H1 (cell line): ENCODE measurements at regions not wholly inside any gene's neighbourhood (a gene's known extent, or its start where the extent isn't known, plus 50 kb on each side); places are given as distances from the start of the nearest gene placed in this dataset.

Experiments
- ASH2L ChIP-seq: fragments of 200-600, 300-600 bp; sonication (generic); IDR thresholded peaks from one replicate; pipeline ENCODE4 v1.7.1; 2017; ENCODE audit warnings: low read length
- BACH1 ChIP-seq: IDR thresholded peaks from 2 replicates; pipeline ENCODE4 v1.6.1; 2012; ENCODE audit warnings: low read length, improper control_type of control experiment
- CEBPB ChIP-seq: IDR thresholded peaks from 2 replicates; pipeline ENCODE4 v1.6.1; 2012; ENCODE audit warnings: low read depth, low read length
- CREB1 ChIP-seq: IDR thresholded peaks from 2 replicates; pipeline ENCODE4 v1.6.1; 2012; ENCODE audit warnings: inconsistent platforms
- HDAC6 ChIP-seq: IDR thresholded peaks from one replicate; pipeline ENCODE4 v1.7.1; 2012; ENCODE audit warnings: low read depth, mild to moderate bottlenecking, inconsistent platforms, low read length, moderate library complexity
- JUND ChIP-seq: IDR thresholded peaks from 2 replicates; pipeline ENCODE4 v1.6.1; 2011; ENCODE audit warnings: mild to moderate bottlenecking, improper control_type of control experiment, low read length
- POLR2A ChIP-seq, 2 experiments: IDR thresholded peaks; 1 replicate in 1 of 2; 2 replicates in 1 of 2; pipeline ENCODE4 v1.6.1; 2011; ENCODE audit warnings: low read depth in 2 of 2, low read length in 2 of 2, mild to moderate bottlenecking in 2 of 2; ENCODE audit errors: control extremely low read depth in 1 of 2
- POLR2AphosphoS5 ChIP-seq: IDR thresholded peaks from 2 replicates; pipeline ENCODE4 v1.6.1; 2011; ENCODE audit warnings: low read depth, low read length
- SIN3A ChIP-seq, 2 experiments: IDR thresholded peaks in 1 of 2; conservative IDR thresholded peaks in 1 of 2; 2 replicates each; pipeline ENCODE4 v1.6.1; 2011 to 2012; ENCODE audit warnings: low read length in 2 of 2, improper control_type of control experiment in 1 of 2, low read depth in 1 of 2, mild to moderate bottlenecking in 1 of 2
- TCF12 ChIP-seq: IDR thresholded peaks from 2 replicates; pipeline ENCODE4 v1.6.1; 2011; ENCODE audit warnings: low read depth, mild to moderate bottlenecking, low read length
- TF ChIP-seq, protein P1 (sequence below), 3 experiments: IDR thresholded peaks; 1 replicate in 2 of 3; 2 replicates in 1 of 3; pipeline versions ENCODE4 v1.5.1 to v1.6.1; 2011; ENCODE audit warnings: low read length in 3 of 3, mild to moderate bottlenecking in 3 of 3, inconsistent platforms in 2 of 3, low read depth in 1 of 3, moderate library complexity in 1 of 3; ENCODE audit not compliant: insufficient read depth in 1 of 3; ENCODE audit errors: control extremely low read depth in 1 of 3
- TF ChIP-seq, protein P2 (sequence below): IDR thresholded peaks from 2 replicates; pipeline ENCODE4 v1.6.1; 2011; ENCODE audit warnings: low read length, improper control_type of control experiment

DNA sequence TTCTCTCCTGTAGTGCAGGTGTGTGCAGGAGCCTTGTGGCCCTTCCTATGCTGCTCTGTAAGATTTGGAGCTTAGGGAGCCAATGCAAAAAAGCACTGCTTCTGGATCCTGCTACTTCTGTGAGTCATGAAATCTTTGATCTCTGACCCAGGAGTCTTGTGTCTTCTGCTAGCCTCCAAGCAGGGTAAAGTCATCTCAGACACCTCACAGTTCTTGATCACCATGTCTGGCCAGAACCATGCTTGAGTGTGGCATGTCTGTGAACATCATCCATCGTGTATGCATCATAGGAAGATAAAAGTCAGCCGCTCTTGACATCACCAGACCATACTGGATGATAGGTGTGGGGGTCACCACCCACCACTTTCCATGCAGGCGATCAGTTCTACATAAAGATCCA, 247.8 kb downstream of the RPLP1 start:
- TF ChIP-seq, protein P1, sequence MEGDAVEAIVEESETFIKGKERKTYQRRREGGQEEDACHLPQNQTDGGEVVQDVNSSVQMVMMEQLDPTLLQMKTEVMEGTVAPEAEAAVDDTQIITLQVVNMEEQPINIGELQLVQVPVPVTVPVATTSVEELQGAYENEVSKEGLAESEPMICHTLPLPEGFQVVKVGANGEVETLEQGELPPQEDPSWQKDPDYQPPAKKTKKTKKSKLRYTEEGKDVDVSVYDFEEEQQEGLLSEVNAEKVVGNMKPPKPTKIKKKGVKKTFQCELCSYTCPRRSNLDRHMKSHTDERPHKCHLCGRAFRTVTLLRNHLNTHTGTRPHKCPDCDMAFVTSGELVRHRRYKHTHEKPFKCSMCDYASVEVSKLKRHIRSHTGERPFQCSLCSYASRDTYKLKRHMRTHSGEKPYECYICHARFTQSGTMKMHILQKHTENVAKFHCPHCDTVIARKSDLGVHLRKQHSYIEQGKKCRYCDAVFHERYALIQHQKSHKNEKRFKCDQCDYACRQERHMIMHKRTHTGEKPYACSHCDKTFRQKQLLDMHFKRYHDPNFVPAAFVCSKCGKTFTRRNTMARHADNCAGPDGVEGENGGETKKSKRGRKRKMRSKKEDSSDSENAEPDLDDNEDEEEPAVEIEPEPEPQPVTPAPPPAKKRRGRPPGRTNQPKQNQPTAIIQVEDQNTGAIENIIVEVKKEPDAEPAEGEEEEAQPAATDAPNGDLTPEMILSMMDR (IDR thresholded peaks at IDR 0.05; ENCODE audit: control extremely low read depth in 1 of 3, insufficient read depth in 1 of 3, low read depth in 1 of 3, low read length in 3 of 3): no peak
- TF ChIP-seq POLR2A (IDR thresholded peaks at IDR 0.05; ENCODE audit: control extremely low read depth in 1 of 2, low read depth in 2 of 2, low read length in 2 of 2) (no peak), SIN3A (conservative IDR thresholded peaks at IDR 0.05 in 1 of 2, IDR thresholded peaks at IDR 0.05 in 1 of 2; ENCODE audit: low read depth in 1 of 2, low read length in 2 of 2) (no peak), JUND (no peak), HDAC6 (no peak), CEBPB (no peak), ASH2L (no peak), CREB1 (no peak), TCF12 (no peak), BACH1 (no peak), POLR2AphosphoS5 (no peak)
- TF ChIP-seq, protein P2, sequence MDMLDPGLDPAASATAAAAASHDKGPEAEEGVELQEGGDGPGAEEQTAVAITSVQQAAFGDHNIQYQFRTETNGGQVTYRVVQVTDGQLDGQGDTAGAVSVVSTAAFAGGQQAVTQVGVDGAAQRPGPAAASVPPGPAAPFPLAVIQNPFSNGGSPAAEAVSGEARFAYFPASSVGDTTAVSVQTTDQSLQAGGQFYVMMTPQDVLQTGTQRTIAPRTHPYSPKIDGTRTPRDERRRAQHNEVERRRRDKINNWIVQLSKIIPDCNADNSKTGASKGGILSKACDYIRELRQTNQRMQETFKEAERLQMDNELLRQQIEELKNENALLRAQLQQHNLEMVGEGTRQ: no peak
